ENCODE measurements at regions not wholly inside any gene's neighbourhood (a gene's known extent, or its start where the extent isn't known, plus 50 kb on each side); places are given as distances from the start of the nearest gene placed in this dataset.

DNA sequence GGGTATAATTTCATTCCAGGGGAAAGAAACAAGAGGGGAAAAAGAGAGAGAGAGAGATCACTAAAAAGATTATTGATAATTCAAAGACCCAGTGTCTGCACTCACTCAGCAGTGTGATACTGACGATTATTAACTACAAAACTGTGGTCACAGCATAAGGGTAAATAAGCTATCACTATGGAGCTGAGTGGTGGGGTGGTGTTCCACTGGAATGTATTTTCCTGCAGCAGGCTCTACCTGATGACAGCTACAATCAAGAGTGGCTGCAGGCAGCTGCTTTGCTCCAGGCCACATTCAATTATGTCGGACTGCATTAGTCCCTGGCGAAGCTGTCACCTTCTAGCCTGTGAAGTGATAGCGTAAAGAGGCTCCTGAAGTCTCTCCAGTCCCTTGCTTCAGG lies 122.2 kb upstream of the TFAP2D start:
- TF ChIP-seq RAD21 (IDR thresholded peaks at IDR 0.05; ENCODE audit: low read length) (no peak), BHLHE40 (IDR thresholded peaks at IDR 0.05; ENCODE audit: low read depth, low read length) (no peak), CEBPB (IDR thresholded peaks at IDR 0.05; ENCODE audit: low read depth, low read length) (no peak), MAFK (IDR thresholded peaks at IDR 0.05; ENCODE audit: low read depth, low read length) (no peak), POLR2A (IDR thresholded peaks at IDR 0.05; ENCODE audit: low read depth, low read length) (no peak), RFX5 (IDR thresholded peaks at IDR 0.05; ENCODE audit: low read depth, low read length) (no peak)
- TF ChIP-seq, protein P1, sequence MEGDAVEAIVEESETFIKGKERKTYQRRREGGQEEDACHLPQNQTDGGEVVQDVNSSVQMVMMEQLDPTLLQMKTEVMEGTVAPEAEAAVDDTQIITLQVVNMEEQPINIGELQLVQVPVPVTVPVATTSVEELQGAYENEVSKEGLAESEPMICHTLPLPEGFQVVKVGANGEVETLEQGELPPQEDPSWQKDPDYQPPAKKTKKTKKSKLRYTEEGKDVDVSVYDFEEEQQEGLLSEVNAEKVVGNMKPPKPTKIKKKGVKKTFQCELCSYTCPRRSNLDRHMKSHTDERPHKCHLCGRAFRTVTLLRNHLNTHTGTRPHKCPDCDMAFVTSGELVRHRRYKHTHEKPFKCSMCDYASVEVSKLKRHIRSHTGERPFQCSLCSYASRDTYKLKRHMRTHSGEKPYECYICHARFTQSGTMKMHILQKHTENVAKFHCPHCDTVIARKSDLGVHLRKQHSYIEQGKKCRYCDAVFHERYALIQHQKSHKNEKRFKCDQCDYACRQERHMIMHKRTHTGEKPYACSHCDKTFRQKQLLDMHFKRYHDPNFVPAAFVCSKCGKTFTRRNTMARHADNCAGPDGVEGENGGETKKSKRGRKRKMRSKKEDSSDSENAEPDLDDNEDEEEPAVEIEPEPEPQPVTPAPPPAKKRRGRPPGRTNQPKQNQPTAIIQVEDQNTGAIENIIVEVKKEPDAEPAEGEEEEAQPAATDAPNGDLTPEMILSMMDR (conservative IDR thresholded peaks at IDR 0.05; ENCODE audit: low read depth, low read length) = no peak
- TF ChIP-seq, protein P2, sequence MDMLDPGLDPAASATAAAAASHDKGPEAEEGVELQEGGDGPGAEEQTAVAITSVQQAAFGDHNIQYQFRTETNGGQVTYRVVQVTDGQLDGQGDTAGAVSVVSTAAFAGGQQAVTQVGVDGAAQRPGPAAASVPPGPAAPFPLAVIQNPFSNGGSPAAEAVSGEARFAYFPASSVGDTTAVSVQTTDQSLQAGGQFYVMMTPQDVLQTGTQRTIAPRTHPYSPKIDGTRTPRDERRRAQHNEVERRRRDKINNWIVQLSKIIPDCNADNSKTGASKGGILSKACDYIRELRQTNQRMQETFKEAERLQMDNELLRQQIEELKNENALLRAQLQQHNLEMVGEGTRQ (IDR thresholded peaks at IDR 0.05; ENCODE audit: low read depth, low read length) = no peak
- TF ChIP-seq, protein P3, sequence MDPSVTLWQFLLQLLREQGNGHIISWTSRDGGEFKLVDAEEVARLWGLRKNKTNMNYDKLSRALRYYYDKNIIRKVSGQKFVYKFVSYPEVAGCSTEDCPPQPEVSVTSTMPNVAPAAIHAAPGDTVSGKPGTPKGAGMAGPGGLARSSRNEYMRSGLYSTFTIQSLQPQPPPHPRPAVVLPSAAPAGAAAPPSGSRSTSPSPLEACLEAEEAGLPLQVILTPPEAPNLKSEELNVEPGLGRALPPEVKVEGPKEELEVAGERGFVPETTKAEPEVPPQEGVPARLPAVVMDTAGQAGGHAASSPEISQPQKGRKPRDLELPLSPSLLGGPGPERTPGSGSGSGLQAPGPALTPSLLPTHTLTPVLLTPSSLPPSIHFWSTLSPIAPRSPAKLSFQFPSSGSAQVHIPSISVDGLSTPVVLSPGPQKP (IDR thresholded peaks at IDR 0.05; ENCODE audit: borderline replicate concordance, low read depth, low read length) = no peak
